Chondrocyte (in vitro differentiated cells): ENCODE measurements at regions not wholly inside any gene's neighbourhood (a gene's known extent, or its start where the extent isn't known, plus 50 kb on each side); places are given as distances from the start of the nearest gene placed in this dataset.

Source experiments
- DNase-seq: peaks from one replicate; pipeline ENCODE4 v3.0.0; 2021; ENCODE audit warnings: mixed read lengths, low spot score
- H3K27ac Mint-ChIP-seq: one replicate; pipeline ENCODE4 v1.8.0; 2021; ENCODE audit warnings: mild to moderate bottlenecking, moderate library complexity, mixed read lengths; ENCODE audit not compliant: unreplicated experiment
- H3K27me3 Mint-ChIP-seq: 2 replicates; pipeline ENCODE4 v1.8.0; 2021; ENCODE audit warnings: low read depth, mixed read lengths
- H3K36me3 Mint-ChIP-seq: 2 replicates; pipeline ENCODE4 v1.8.0; 2021; ENCODE audit warnings: low read depth, mixed read lengths
- H3K4me1 Mint-ChIP-seq: 2 replicates; pipeline ENCODE4 v1.8.0; 2021; ENCODE audit warnings: low read depth, mild to moderate bottlenecking, mixed read lengths
- H3K4me3 Mint-ChIP-seq: one replicate; pipeline ENCODE4 v1.8.0; 2021; ENCODE audit warnings: mild to moderate bottlenecking, moderate library complexity, mixed read lengths; ENCODE audit not compliant: unreplicated experiment
- H3K9me3 Mint-ChIP-seq: 2 replicates; pipeline ENCODE4 v1.8.0; 2021; ENCODE audit warnings: low read depth, mixed read lengths
- CTCF ChIP-seq: fragments of 200-600 bp; sonication (generic); IDR thresholded peaks from 2 replicates; pipeline ENCODE4 v1.5.0; 2021; ENCODE audit warnings: antibody characterized with exemption, mild to moderate bottlenecking, moderate library complexity

GRCh38 chr6:114997813-114998292 is 655.0 kb upstream of the HS3ST5 start:
- H3K9me3 Mint-ChIP-seq: peaks cover 6% of the 10 kb centered on the region
- no peaks in the 10 kb centered on the region for H3K4me1 Mint-ChIP-seq
- no peaks in the 10 kb centered on the region for H3K36me3 Mint-ChIP-seq
- H3K4me3 Mint-ChIP-seq: no peak overlapping the region
- no peak for TF ChIP-seq CTCF
- H3K27ac Mint-ChIP-seq: no peak overlapping the region
- no peaks in the 10 kb centered on the region for H3K27me3 Mint-ChIP-seq
- no peak for DNase-seq

- no peak overlapping the region for H3K27ac Mint-ChIP-seq
- no peak for TF ChIP-seq CTCF
- no peak for DNase-seq
- H3K4me3 Mint-ChIP-seq: no peak overlapping the region
- H3K27me3 Mint-ChIP-seq: no peaks in the 10 kb centered on the region
- no peaks in the 10 kb centered on the region for H3K4me1 Mint-ChIP-seq
- H3K36me3 Mint-ChIP-seq: no peaks in the 10 kb centered on the region
- no peaks in the 10 kb centered on the region for H3K9me3 Mint-ChIP-seq
Measured at GRCh38 chr6:114995526-114995925, 652.7 kb upstream of the HS3ST5 start.

GRCh38 chr6:114989279-114989964 is 646.6 kb upstream of the HS3ST5 start:
- no peaks in the 10 kb centered on the region for H3K27me3 Mint-ChIP-seq
- TF ChIP-seq CTCF: no peak
- no peak for DNase-seq
- no peak overlapping the region for H3K4me3 Mint-ChIP-seq
- H3K36me3 Mint-ChIP-seq: no peaks in the 10 kb centered on the region
- no peaks in the 10 kb centered on the region for H3K9me3 Mint-ChIP-seq
- no peaks in the 10 kb centered on the region for H3K4me1 Mint-ChIP-seq
- no peak overlapping the region for H3K27ac Mint-ChIP-seq

- Mint-ChIP-seq H3K27me3 (no peaks in the 10 kb centered on the region), H3K27ac (no peak overlapping the region), H3K4me1 (no peaks in the 10 kb centered on the region), H3K36me3 (no peaks in the 10 kb centered on the region), H3K9me3 (peaks cover 3% of the 10 kb centered on the region), H3K4me3 (no peak overlapping the region)
- no peak for TF ChIP-seq CTCF
- DNase-seq: no peak
Measured at GRCh38 chr6:114987281-114987680, 644.5 kb upstream of the HS3ST5 start.

- Mint-ChIP-seq H3K4me1 (no peaks in the 10 kb centered on the region), H3K27ac (no peak overlapping the region), H3K9me3 (peaks cover 4% of the 10 kb centered on the region), H3K36me3 (no peaks in the 10 kb centered on the region), H3K27me3 (peaks cover 5% of the 10 kb centered on the region), H3K4me3 (no peak overlapping the region)
- no peak for DNase-seq
- no peak for TF ChIP-seq CTCF
Measured at GRCh38 chr6:114955363-114955762, 612.5 kb upstream of the HS3ST5 start.
